ENCODE measurements at regions not wholly inside any gene's neighbourhood (a gene's known extent, or its start where the extent isn't known, plus 50 kb on each side); places are given as distances from the start of the nearest gene placed in this dataset.
"Not testable (repeated sequence)": the region's sequence is repeated elsewhere in the genome, so short reads cannot be mapped to it uniquely, and the experiment has no call there.

GRCh38 chr3:40911928-40912327 is 287.4 kb upstream of the CTNNB1 start:
- DNase-seq, result no peak

GRCh38 chr3:40912461-40912860 is 286.8 kb upstream of the CTNNB1 start:
- no peak for DNase-seq

GRCh38 chr3:40913192-40913591 is 286.1 kb upstream of the CTNNB1 start:
- no peak for DNase-seq

- DNase-seq, result no peak
Observed at GRCh38 chr3:40913641-40914040, 285.7 kb upstream of the CTNNB1 start.

- DNase-seq, result no peak
Observed at GRCh38 chr3:40914475-40914874, 284.8 kb upstream of the CTNNB1 start.

- no peak for DNase-seq
Observed at GRCh38 chr3:40915346-40915865, 283.9 kb upstream of the CTNNB1 start.

GRCh38 chr3:40920041-40920440 is 279.3 kb upstream of the CTNNB1 start:
- DNase-seq, result no peak

- DNase-seq, result no peak
Observed at GRCh38 chr3:40921251-40921650, 278.1 kb upstream of the CTNNB1 start.

- DNase-seq, result no peak
Observed at GRCh38 chr3:40923143-40923542, 276.2 kb upstream of the CTNNB1 start.

- DNase-seq, result no peak
Observed at GRCh38 chr3:40923651-40924050, 275.7 kb upstream of the CTNNB1 start.

GRCh38 chr3:40924559-40925141 is 274.7 kb upstream of the CTNNB1 start:
- DNase-seq, result no peak

- DNase-seq, result no peak
Observed at GRCh38 chr3:40925231-40925630, 274.1 kb upstream of the CTNNB1 start.

- no peak for DNase-seq
Observed at GRCh38 chr3:40930131-40930538, 269.2 kb upstream of the CTNNB1 start.

- DNase-seq, result no peak
Observed at GRCh38 chr3:40930756-40931155, 268.5 kb upstream of the CTNNB1 start.

- no peak for DNase-seq
Observed at GRCh38 chr3:40938591-40938990, 260.7 kb upstream of the CTNNB1 start.

GRCh38 chr3:40939030-40939740 is 260.1 kb upstream of the CTNNB1 start:
- DNase-seq, result no peak

- no peak for DNase-seq
Observed at GRCh38 chr3:40939741-40940130, 259.6 kb upstream of the CTNNB1 start.

- no peak for DNase-seq
Observed at GRCh38 chr3:40940651-40941050, 258.7 kb upstream of the CTNNB1 start.

GRCh38 chr3:40947022-40947421 is 252.3 kb upstream of the CTNNB1 start:
- not testable (repeated sequence) for DNase-seq

GRCh38 chr3:40949347-40949746 is 250.0 kb upstream of the CTNNB1 start:
- not testable (repeated sequence) for DNase-seq

GRCh38 chr3:40951636-40952035 is 247.7 kb upstream of the CTNNB1 start:
- DNase-seq, result peak; percentile 63

GRCh38 chr3:40961104-40961857 is 238.0 kb upstream of the CTNNB1 start:
- DNase-seq, result no peak

- DNase-seq, result no peak
Observed at GRCh38 chr3:40962721-40963120, 236.6 kb upstream of the CTNNB1 start.

- no peak for DNase-seq
Observed at GRCh38 chr3:40968666-40969065, 230.6 kb upstream of the CTNNB1 start.
